GM18502 (cell line): ENCODE measurements at regions not wholly inside any gene's neighbourhood (a gene's known extent, or its start where the extent isn't known, plus 50 kb on each side); places are given as distances from the start of the nearest gene placed in this dataset.

ENCODE experiments used
- ATAC-seq: cut with Tn5 transposase; IDR thresholded peaks from one replicate; pipeline ENCODE4 v1.9.1; 2021; ENCODE audit warnings: mild to moderate bottlenecking; ENCODE audit not compliant: unreplicated experiment, poor library complexity

- ATAC-seq, result no peak
These were observed 51.4 kb upstream of the GABRA2 start for GRCh38 chr4:46441136-46441859.
